ENCODE measurements at regions not wholly inside any gene's neighbourhood (a gene's known extent, or its start where the extent isn't known, plus 50 kb on each side); places are given as distances from the start of the nearest gene placed in this dataset.

DNA sequence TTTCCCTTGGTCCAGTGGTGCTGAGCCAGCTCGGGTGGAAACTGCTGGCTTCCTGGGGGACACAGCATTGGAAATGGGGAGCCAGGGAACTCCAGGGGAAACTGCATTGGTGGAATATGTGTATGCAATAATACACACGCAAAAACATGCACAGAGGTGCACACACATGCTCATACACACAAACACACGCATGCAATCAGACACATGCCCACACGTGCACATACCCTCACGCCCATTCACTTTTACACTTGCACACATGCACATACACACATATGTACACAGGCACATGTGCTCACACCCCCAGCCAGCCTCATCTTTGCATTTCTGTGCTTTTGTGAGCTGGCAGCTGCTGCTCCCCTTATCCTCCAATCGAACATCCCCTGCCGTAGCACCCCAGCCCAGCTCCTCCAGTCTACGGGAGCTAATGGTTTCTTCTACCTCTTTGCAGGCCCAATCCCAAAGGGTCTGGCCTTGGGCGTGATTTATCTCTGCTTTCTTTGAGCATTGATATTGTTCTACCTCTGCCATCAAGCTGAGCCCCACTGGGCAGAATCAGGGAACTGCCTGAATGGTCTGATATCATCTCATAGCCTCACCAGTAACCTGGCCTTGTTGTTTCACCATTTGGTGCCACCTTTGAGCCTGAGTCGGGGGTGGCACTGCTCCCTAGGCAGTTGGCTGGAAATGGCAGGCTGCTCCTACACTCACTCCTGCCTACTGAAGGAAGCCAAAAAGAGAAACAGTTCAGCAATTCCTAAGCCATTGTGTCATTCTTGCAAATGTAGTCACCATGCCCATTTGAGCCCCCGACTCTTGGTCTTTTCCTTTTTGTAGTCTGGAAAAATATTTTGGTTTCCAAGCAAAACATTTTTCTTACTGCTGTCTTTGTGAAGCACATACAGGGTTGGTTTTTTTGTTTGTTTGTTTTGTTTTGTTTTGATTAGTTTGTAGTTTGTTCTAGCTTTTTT lies 104.4 kb upstream of the MAMLD1 start:
- no TSS peak for BruUV-seq (replicated peaks)
- ATAC-seq: no peak
- Histone ChIP-seq H3K9me3 (ENCODE audit: control insufficient read depth, insufficient read depth, low read depth, low read length) (no peaks in the 10 kb centered on the region), H3K27ac (ENCODE audit: low read length) (no peak overlapping the region), H3K4me1 (ENCODE audit: control insufficient read depth, insufficient read depth, low read length) (no peaks in the 10 kb centered on the region), H3K4me3 (ENCODE audit: low read depth in 2 of 2, low read length in 2 of 2) (no peak overlapping the region), H3K27me3 (ENCODE audit: control insufficient read depth, insufficient read depth, low read length) (no peaks in the 10 kb centered on the region), H3K36me3 (ENCODE audit: control insufficient read depth, insufficient read depth, low read length) (no peaks in the 10 kb centered on the region)
- no peak for TF ChIP-seq TCF7L2 (IDR thresholded peaks at IDR 0.05; ENCODE audit: low read depth, low read length)
- TF ChIP-seq, protein P1, sequence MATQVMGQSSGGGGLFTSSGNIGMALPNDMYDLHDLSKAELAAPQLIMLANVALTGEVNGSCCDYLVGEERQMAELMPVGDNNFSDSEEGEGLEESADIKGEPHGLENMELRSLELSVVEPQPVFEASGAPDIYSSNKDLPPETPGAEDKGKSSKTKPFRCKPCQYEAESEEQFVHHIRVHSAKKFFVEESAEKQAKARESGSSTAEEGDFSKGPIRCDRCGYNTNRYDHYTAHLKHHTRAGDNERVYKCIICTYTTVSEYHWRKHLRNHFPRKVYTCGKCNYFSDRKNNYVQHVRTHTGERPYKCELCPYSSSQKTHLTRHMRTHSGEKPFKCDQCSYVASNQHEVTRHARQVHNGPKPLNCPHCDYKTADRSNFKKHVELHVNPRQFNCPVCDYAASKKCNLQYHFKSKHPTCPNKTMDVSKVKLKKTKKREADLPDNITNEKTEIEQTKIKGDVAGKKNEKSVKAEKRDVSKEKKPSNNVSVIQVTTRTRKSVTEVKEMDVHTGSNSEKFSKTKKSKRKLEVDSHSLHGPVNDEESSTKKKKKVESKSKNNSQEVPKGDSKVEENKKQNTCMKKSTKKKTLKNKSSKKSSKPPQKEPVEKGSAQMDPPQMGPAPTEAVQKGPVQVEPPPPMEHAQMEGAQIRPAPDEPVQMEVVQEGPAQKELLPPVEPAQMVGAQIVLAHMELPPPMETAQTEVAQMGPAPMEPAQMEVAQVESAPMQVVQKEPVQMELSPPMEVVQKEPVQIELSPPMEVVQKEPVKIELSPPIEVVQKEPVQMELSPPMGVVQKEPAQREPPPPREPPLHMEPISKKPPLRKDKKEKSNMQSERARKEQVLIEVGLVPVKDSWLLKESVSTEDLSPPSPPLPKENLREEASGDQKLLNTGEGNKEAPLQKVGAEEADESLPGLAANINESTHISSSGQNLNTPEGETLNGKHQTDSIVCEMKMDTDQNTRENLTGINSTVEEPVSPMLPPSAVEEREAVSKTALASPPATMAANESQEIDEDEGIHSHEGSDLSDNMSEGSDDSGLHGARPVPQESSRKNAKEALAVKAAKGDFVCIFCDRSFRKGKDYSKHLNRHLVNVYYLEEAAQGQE (IDR thresholded peaks at IDR 0.05; ENCODE audit: insufficient read depth in 1 of 2, low read depth in 2 of 2, low read length in 1 of 2): no peak
- ChIA-PET CTCF (no interaction called here), POLR2A (interaction anchor here (0.6 kb wide), 2 partner anchors 56 to 185 kb away, joined by 3 to 5 read pairs; no protein-coding TSS in a partner anchor)
- intact Hi-C loops (cut with micrococcal nuclease; ENCODE audit: unreplicated experiment): no loop called here
- DNase-seq (ENCODE audit: low read depth, low spot score): no peak
- in situ Hi-C loops (cut with HindIII; ENCODE audit: low pct_unique_long_range_greater_than_20kb, low sequenced_read_pairs): no loop called here

- H3K4me3 ChIP-seq (ENCODE audit: low read depth in 2 of 2, low read length in 2 of 2): no peak overlapping the region
- no peaks in the 10 kb centered on the region for H3K9me3 ChIP-seq (ENCODE audit: control insufficient read depth, insufficient read depth, low read depth, low read length)
- intact Hi-C loops (cut with micrococcal nuclease; ENCODE audit: unreplicated experiment) (no loop called here), in situ Hi-C loops (cut with HindIII; ENCODE audit: low pct_unique_long_range_greater_than_20kb, low sequenced_read_pairs) (no loop called here)
- no peak for ATAC-seq
- ChIA-PET CTCF (no interaction called here), POLR2A (no interaction called here)
- H3K4me1 ChIP-seq (ENCODE audit: control insufficient read depth, insufficient read depth, low read length): no peaks in the 10 kb centered on the region
- H3K36me3 ChIP-seq (ENCODE audit: control insufficient read depth, insufficient read depth, low read length): no peaks in the 10 kb centered on the region
- no peak overlapping the region for H3K27ac ChIP-seq (ENCODE audit: low read length)
- no peaks in the 10 kb centered on the region; the same call in 1 of the 2 replicates for H3K27me3 ChIP-seq (ENCODE audit: control insufficient read depth, insufficient read depth, low read length)
- no peak for TF ChIP-seq TCF7L2 (IDR thresholded peaks at IDR 0.05; ENCODE audit: low read depth, low read length)
- no peak for TF ChIP-seq POLR2AphosphoS5 (IDR thresholded peaks at IDR 0.05; ENCODE audit: low read depth, low read length)
- TF ChIP-seq, protein P1 (IDR thresholded peaks at IDR 0.05; ENCODE audit: insufficient read depth in 1 of 2, low read depth in 2 of 2, low read length in 1 of 2): no peak
- TF ChIP-seq SIN3A (IDR thresholded peaks at IDR 0.05; ENCODE audit: borderline replicate concordance, insufficient read depth, low read depth, low read length): no peak
- no peak for TF ChIP-seq CTCF (IDR thresholded peaks at IDR 0.05)
- BruUV-seq (replicated peaks): no TSS peak
- DNase-seq (ENCODE audit: low read depth, low spot score): no peak
Observed at GRCh38 chrX:150262456-150262855, 100.7 kb upstream of the MAMLD1 start.

Measured in Panc1 (cell line).